Heart right ventricle (tissue), 16 donors: ENCODE measurements at regions not wholly inside any gene's neighbourhood (a gene's known extent, or its start where the extent isn't known, plus 50 kb on each side); places are given as distances from the start of the nearest gene placed in this dataset.

ENCODE experiments used
- ATAC-seq, 8 donors: fragments of 200-7000 bp; cut with Tn5 transposase; one replicate each; pipeline ENCODE4 v1.9.1; 2020; ENCODE audit warnings: mild to moderate bottlenecking in 8 of 8, moderate library complexity in 8 of 8, moderate number of reproducible peaks in 1 of 8
- DNase-seq, 2 donors: peaks; one replicate each; pipeline ENCODE4 v3.0.0-alpha.2; 2020
- H3K27ac ChIP-seq, 10 donors: fragments of 200-600 bp; sonication (generic) in 2 of 10; one replicate each; pipeline versions ENCODE4 v1.5.0 to v1.8.0; 2020 to 2022; ENCODE audit warnings: mild to moderate bottlenecking in 3 of 10
- H3K27me3 ChIP-seq, 7 donors: fragments of 200-600 bp; one replicate each; pipeline ENCODE4 v1.8.0; 2021 to 2022; ENCODE audit warnings: mild to moderate bottlenecking in 2 of 7
- H3K36me3 ChIP-seq, 9 donors: fragments of 200-600 bp; sonication (generic) in 1 of 9; one replicate each; pipeline versions ENCODE4 v1.5.0 to v1.8.0; 2020 to 2022; ENCODE audit warnings: mild to moderate bottlenecking in 2 of 9
- H3K4me1 ChIP-seq, 9 donors: fragments of 200-600 bp; sonication (generic) in 1 of 9; one replicate each; pipeline versions ENCODE4 v1.5.0 to v1.8.0; 2020 to 2022; ENCODE audit warnings: mild to moderate bottlenecking in 4 of 9
- H3K4me3 ChIP-seq, 10 donors: fragments of 200-600 bp; sonication (generic) in 2 of 10; one replicate each; pipeline versions ENCODE4 v1.5.0 to v1.8.0; 2020 to 2022; ENCODE audit warnings: mild to moderate bottlenecking in 7 of 10, moderate library complexity in 2 of 10
- H3K9me3 ChIP-seq, 11 donors: fragments of 200-600 bp in 10 of 11; sonication (generic) in 2 of 11; one replicate each; pipeline versions ENCODE4 v1.5.0 to v1.8.0; 2013 to 2022; ENCODE audit warnings: mild to moderate bottlenecking in 2 of 11, control low read depth in 1 of 11, moderate library complexity in 1 of 11
- CTCF ChIP-seq, 9 donors: fragments of 200-600 bp; sonication (generic) in 2 of 9; IDR thresholded peaks; one replicate each; pipeline versions ENCODE4 v1.5.0 to v1.8.0; 2021 to 2022; ENCODE audit warnings: antibody characterized with exemption in 9 of 9, mild to moderate bottlenecking in 5 of 9, moderate library complexity in 1 of 9
- WGBS, 2 donors: extraction: QIAGEN DNeasy Blood & Tissue Kit; methylation state at CpG; one replicate each; pipeline ENCODE4 v1.1.7; 2013; ENCODE audit warnings: inconsistent platforms in 1 of 2; 5-methylcytosine and 5-hydroxymethylcytosine counted together
- intact Hi-C, 10 donors: fragments of 100-400 bp; cut with DNase I; formaldehyde crosslinking; loops; one replicate each; pipeline versions ENCODE4 v1.11.1 to v1.14.2; 2022
- donor health status: Arrhythmogenic right ventricular cardiomyopathy.
- donor health status: ischemic (EF 13 %, LVEDD 7.1; RV severe dilation, severe dysfunction).
- donor health status: healthy with polysubstance abuse.
- donor health status: DM: no; HTN: yes; CAD: no.
- donor health status: DM: no; HTN: no; CAD: no.
- donor health status: ischemic (EF 25% LVEDD 6.9; RV normal size, moderate dysfunction).
- donor health status: ischemic (EF 25% LVEDD 5.7; RV mildly dilated, moderate dysfunction).
- donor health status: healthy.
- donor health status: DM: yes; HTN: yes; CAD: no.
- donor health status: Ischemic cardiomyopathy.
- donor health status: ischemic (EF 35%, LVEDD 5.7; RV mildly dilated, moderate dysfunction).
- donor health status: nonischemic (EF 11% LVEDD 7.7; RV severe dilation, severe dysfunction).
- donor health status: DM: yes; HTN: yes; CAD: no.
- donor health status: PGD.
- donor health status: ischemic (EF 29% LVEDD 5.4; RV normal size, mild dysfunction).
- donor health status: nonischemic (EF 23%, LVEDD 6.1; RV moderate dilation, normal function).

- Histone ChIP-seq H3K4me3 (no peak overlapping the region), H3K36me3 (no peaks in the 10 kb centered on the region), H3K27me3 (no peaks in the 10 kb centered on the region), H3K4me1 (no peaks in the 10 kb centered on the region), H3K27ac (no peak overlapping the region), H3K9me3 (peaks cover 0 to 6% (median 0%) of the 10 kb centered on the region in 11 donors)
- DNase-seq (no peak), ATAC-seq (no peak)
- WGBS, 2 donors: 13 to 22% methylated on average over 1 of the region's 1 CpG
- intact Hi-C loops: no loop called here
- TF ChIP-seq CTCF (IDR thresholded peaks at IDR 0.05): no peak
Measured at GRCh38 chr12:60926256-60926655, 1330.4 kb downstream of the SLC16A7 start.

GRCh38 chr12:60930151-60930550, 1330.1 kb upstream of the USP15 start:
- Histone ChIP-seq H3K27ac (no peak overlapping the region), H3K36me3 (no peaks in the 10 kb centered on the region), H3K4me3 (no peak overlapping the region), H3K4me1 (no peaks in the 10 kb centered on the region), H3K9me3 (peaks cover 0 to 43% (median 23%) of the 10 kb centered on the region in 11 donors), H3K27me3 (no peaks in the 10 kb centered on the region)
- no peak for ATAC-seq
- intact Hi-C loops: no loop called here
- DNase-seq: no peak
- no peak for TF ChIP-seq CTCF (IDR thresholded peaks at IDR 0.05)

- intact Hi-C loops: no loop called here
- Histone ChIP-seq H3K4me3 (no peak overlapping the region), H3K27ac (no peak overlapping the region), H3K36me3 (no peaks in the 10 kb centered on the region), H3K9me3 (peaks cover 0 to 66% (median 24%) of the 10 kb centered on the region in 11 donors), H3K27me3 (no peaks in the 10 kb centered on the region), H3K4me1 (no peaks in the 10 kb centered on the region)
- ATAC-seq (no peak), DNase-seq (no peak)
- 88% methylated on average over 8 of the region's 8 CpGs for WGBS, 2 donors
- TF ChIP-seq CTCF (IDR thresholded peaks at IDR 0.05): no peak
Measured at GRCh38 chr12:60935981-60936761, 1324.0 kb upstream of the USP15 start.

GRCh38 chr12:60947533-60947932, 1312.7 kb upstream of the USP15 start:
- ATAC-seq (no peak), DNase-seq (no peak)
- Histone ChIP-seq H3K4me1 (no peaks in the 10 kb centered on the region), H3K27ac (no peak overlapping the region), H3K27me3 (no peaks in the 10 kb centered on the region), H3K4me3 (no peak overlapping the region), H3K9me3 (peaks cover 0 to 5% (median 0%) of the 10 kb centered on the region in 11 donors), H3K36me3 (no peaks in the 10 kb centered on the region)
- no peak for TF ChIP-seq CTCF (IDR thresholded peaks at IDR 0.05)
- WGBS, 2 donors: 81 to 86% methylated on average over 2 of the region's 2 CpGs
- intact Hi-C loops: no loop called here
